Vagina (tissue), 2 donors: ENCODE measurements at regions not wholly inside any gene's neighbourhood (a gene's known extent, or its start where the extent isn't known, plus 50 kb on each side); places are given as distances from the start of the nearest gene placed in this dataset.

ENCODE experiments used
- POLR2A ChIP-seq, 2 donors: fragments of 450-650 bp; IDR thresholded peaks; one replicate each; pipeline ENCODE4 v1.6.1; 2017; ENCODE audit warnings: antibody characterized with exemption in 2 of 2, mild to moderate bottlenecking in 2 of 2, moderate library complexity in 2 of 2
- POLR2AphosphoS5 ChIP-seq, 2 donors: sonication (generic); formaldehyde crosslinking; IDR thresholded peaks; one replicate each; pipeline ENCODE4 v1.9.0; 2017; ENCODE audit warnings: antibody characterized with exemption in 2 of 2, mild to moderate bottlenecking in 2 of 2, low read depth in 1 of 2; ENCODE audit not compliant: insufficient read depth in 1 of 2
- TF ChIP-seq, protein P1 (sequence below), 3 experiments: fragments of 450-650 bp in 2 of 3; fragments of 200-600 bp in 1 of 3; sonication (generic) in 1 of 3; IDR thresholded peaks; one replicate each; pipeline ENCODE4 v1.5.1; 2017 to 2019; ENCODE audit warnings: antibody characterized with exemption in 3 of 3, mild to moderate bottlenecking in 2 of 3, moderate library complexity in 2 of 3

GRCh38 chr16:17972460-17972943 is 364.0 kb downstream of the NPIPA8 start:
- TF ChIP-seq, protein P1, sequence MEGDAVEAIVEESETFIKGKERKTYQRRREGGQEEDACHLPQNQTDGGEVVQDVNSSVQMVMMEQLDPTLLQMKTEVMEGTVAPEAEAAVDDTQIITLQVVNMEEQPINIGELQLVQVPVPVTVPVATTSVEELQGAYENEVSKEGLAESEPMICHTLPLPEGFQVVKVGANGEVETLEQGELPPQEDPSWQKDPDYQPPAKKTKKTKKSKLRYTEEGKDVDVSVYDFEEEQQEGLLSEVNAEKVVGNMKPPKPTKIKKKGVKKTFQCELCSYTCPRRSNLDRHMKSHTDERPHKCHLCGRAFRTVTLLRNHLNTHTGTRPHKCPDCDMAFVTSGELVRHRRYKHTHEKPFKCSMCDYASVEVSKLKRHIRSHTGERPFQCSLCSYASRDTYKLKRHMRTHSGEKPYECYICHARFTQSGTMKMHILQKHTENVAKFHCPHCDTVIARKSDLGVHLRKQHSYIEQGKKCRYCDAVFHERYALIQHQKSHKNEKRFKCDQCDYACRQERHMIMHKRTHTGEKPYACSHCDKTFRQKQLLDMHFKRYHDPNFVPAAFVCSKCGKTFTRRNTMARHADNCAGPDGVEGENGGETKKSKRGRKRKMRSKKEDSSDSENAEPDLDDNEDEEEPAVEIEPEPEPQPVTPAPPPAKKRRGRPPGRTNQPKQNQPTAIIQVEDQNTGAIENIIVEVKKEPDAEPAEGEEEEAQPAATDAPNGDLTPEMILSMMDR (IDR thresholded peaks at IDR 0.05): no peak
- TF ChIP-seq POLR2AphosphoS5 (IDR thresholded peaks at IDR 0.05; ENCODE audit: insufficient read depth in 1 of 2, low read depth in 1 of 2) (peak in 1 of 2 donors; percentile 27), POLR2A (IDR thresholded peaks at IDR 0.05) (no peak)
